H9 (cell line): ENCODE measurements at regions not wholly inside any gene's neighbourhood (a gene's known extent, or its start where the extent isn't known, plus 50 kb on each side); places are given as distances from the start of the nearest gene placed in this dataset.

Source experiments
- DNase-seq: peaks from one replicate; pipeline ENCODE4 v3.0.0-alpha.2; 2017
- H2AFZ ChIP-seq: one replicate; pipeline ENCODE4 v1.6.1; 2013; ENCODE audit warnings: mild to moderate bottlenecking, low read length, control low read depth, moderate library complexity
- H2AK5ac ChIP-seq: 2 replicates; pipeline ENCODE4 v1.6.1; 2013; ENCODE audit warnings: low read length, control low read depth, mixed read lengths; ENCODE audit not compliant: insufficient read length
- H2BK120ac ChIP-seq: one replicate; pipeline ENCODE4 v1.6.1; 2013; ENCODE audit warnings: low read depth, mild to moderate bottlenecking, low read length, control low read depth, inconsistent platforms; ENCODE audit not compliant: poor library complexity, severe bottlenecking
- H2BK12ac ChIP-seq: 2 replicates; pipeline ENCODE4 v1.6.1; 2013; ENCODE audit warnings: low read length, control low read depth, mixed read lengths, low read depth; ENCODE audit not compliant: insufficient read length
- H2BK15ac ChIP-seq: 2 replicates; pipeline ENCODE4 v1.6.1; 2013; ENCODE audit warnings: low read depth, low read length, control low read depth
- H2BK20ac ChIP-seq: one replicate; pipeline ENCODE4 v1.6.1; 2013; ENCODE audit warnings: low read depth, mild to moderate bottlenecking, low read length, control low read depth, inconsistent platforms; ENCODE audit not compliant: poor library complexity, severe bottlenecking
- H2BK5ac ChIP-seq: 2 replicates; pipeline ENCODE4 v1.6.1; 2013; ENCODE audit warnings: low read length, control low read depth, mixed read lengths; ENCODE audit not compliant: insufficient read length
- H3K14ac ChIP-seq: 2 replicates; pipeline ENCODE4 v1.6.1; 2013; ENCODE audit warnings: low read length, control low read depth; ENCODE audit not compliant: insufficient read depth
- H3K18ac ChIP-seq: 2 replicates; pipeline ENCODE4 v1.6.1; 2013; ENCODE audit warnings: low read depth, mild to moderate bottlenecking, mixed read lengths, low read length, control low read depth; ENCODE audit not compliant: insufficient read length
- H3K23ac ChIP-seq: 2 replicates; pipeline ENCODE4 v1.6.1; 2013; ENCODE audit warnings: low read length, control low read depth, mixed read lengths, low read depth; ENCODE audit not compliant: insufficient read length
- H3K23me2 ChIP-seq: 2 replicates; pipeline ENCODE4 v1.6.1; 2013; ENCODE audit warnings: low read depth, mild to moderate bottlenecking, mixed read lengths, low read length, control low read depth; ENCODE audit not compliant: insufficient read length, poor library complexity, severe bottlenecking
- H3K27ac ChIP-seq: 2 replicates; pipeline ENCODE4 v1.5.1; 2013; ENCODE audit warnings: low read length, control low read depth, mixed read lengths, low read depth; ENCODE audit not compliant: insufficient read length
- H3K27me3 ChIP-seq: 2 replicates; pipeline ENCODE4 v1.6.1; 2013; ENCODE audit warnings: low read length, control low read depth, inconsistent platforms; ENCODE audit not compliant: insufficient read depth
- H3K4ac ChIP-seq: 2 replicates; pipeline ENCODE4 v1.6.1; 2013; ENCODE audit warnings: low read depth, mild to moderate bottlenecking, control low read depth, inconsistent platforms, low read length, moderate library complexity
- H3K4me1 ChIP-seq: 2 replicates; pipeline ENCODE4 v1.6.1; 2013; ENCODE audit warnings: low read length, control low read depth, inconsistent platforms; ENCODE audit not compliant: insufficient read depth
- H3K4me2 ChIP-seq: 2 replicates; pipeline ENCODE4 v1.6.1; 2013; ENCODE audit warnings: low read length, control low read depth, mixed read lengths; ENCODE audit not compliant: insufficient read length, insufficient read depth
- H3K56ac ChIP-seq: 2 replicates; pipeline ENCODE4 v1.6.1; 2013; ENCODE audit warnings: low read depth, mild to moderate bottlenecking, mixed read lengths, low read length, control low read depth; ENCODE audit not compliant: insufficient read length
- H3K79me1 ChIP-seq: 2 replicates; pipeline ENCODE4 v1.6.1; 2013; ENCODE audit warnings: low read depth, mild to moderate bottlenecking, moderate library complexity, low read length, control low read depth, inconsistent platforms; ENCODE audit not compliant: insufficient read depth, poor library complexity, severe bottlenecking
- H3K79me2 ChIP-seq: 2 replicates; pipeline ENCODE4 v1.6.1; 2013; ENCODE audit warnings: low read length, control low read depth, inconsistent platforms; ENCODE audit not compliant: insufficient read depth
- H3K9ac ChIP-seq: 2 replicates; pipeline ENCODE4 v1.6.1; 2013; ENCODE audit warnings: low read length, control low read depth, mixed read lengths; ENCODE audit not compliant: insufficient read length; ENCODE audit errors: extremely low read depth
- H3K9me3 ChIP-seq: one replicate; pipeline ENCODE4 v1.6.1; 2013; ENCODE audit warnings: low read depth, low read length, inconsistent platforms; ENCODE audit not compliant: control insufficient read depth
- H3T11ph ChIP-seq: one replicate; pipeline ENCODE4 v1.6.1; 2013; ENCODE audit warnings: mild to moderate bottlenecking, low read length, control low read depth, inconsistent platforms
- H4K20me1 ChIP-seq: one replicate; pipeline ENCODE4 v1.6.1; 2013; ENCODE audit not compliant: control insufficient read depth, insufficient read length, insufficient read depth
- H4K5ac ChIP-seq: 2 replicates; pipeline ENCODE4 v1.6.1; 2013; ENCODE audit warnings: low read depth, mild to moderate bottlenecking, mixed read lengths, low read length, control low read depth; ENCODE audit not compliant: insufficient read length
- H4K8ac ChIP-seq: replicated peaks from 2 replicates; pipeline ENCODE4 v1.6.1; 2013; ENCODE audit warnings: low read length, control low read depth, mixed read lengths, low read depth; ENCODE audit not compliant: insufficient read length
- H4K91ac ChIP-seq: 2 replicates; pipeline ENCODE4 v1.6.1; 2013; ENCODE audit warnings: low read depth, mild to moderate bottlenecking, moderate library complexity, mixed read lengths, low read length, control low read depth; ENCODE audit not compliant: insufficient read length
- H3K27ac Mint-ChIP-seq, 3 experiments: 2 replicates in 2 of 3; 3 replicates in 1 of 3; pipeline ENCODE4 v1.8.0; 2020 to 2021; ENCODE audit warnings: mixed read lengths in 3 of 3, mild to moderate bottlenecking in 1 of 3, moderate library complexity in 1 of 3
- H3K27me3 Mint-ChIP-seq: 2 replicates; pipeline ENCODE4 v1.8.0; 2021; ENCODE audit warnings: low read depth, mild to moderate bottlenecking, moderate library complexity, mixed read lengths
- H3K36me3 Mint-ChIP-seq, 3 experiments: 2 replicates in 2 of 3; 3 replicates in 1 of 3; pipeline ENCODE4 v1.8.0; 2020 to 2021; ENCODE audit warnings: low read depth in 3 of 3, mixed read lengths in 3 of 3; ENCODE audit not compliant: insufficient read depth in 1 of 3
- H3K4me1 Mint-ChIP-seq, 2 experiments: 2 replicates each; pipeline ENCODE4 v1.8.0; 2020; ENCODE audit warnings: mixed read lengths in 2 of 2
- H3K4me3 Mint-ChIP-seq, 2 experiments: 2 replicates in 1 of 2; 3 replicates in 1 of 2; pipeline ENCODE4 v1.8.0; 2020 to 2021; ENCODE audit warnings: mild to moderate bottlenecking in 2 of 2, mixed read lengths in 2 of 2, moderate library complexity in 1 of 2
- H3K9me3 Mint-ChIP-seq, 2 experiments: 2 replicates in 1 of 2; 3 replicates in 1 of 2; pipeline ENCODE4 v1.8.0; 2020; ENCODE audit warnings: mild to moderate bottlenecking in 2 of 2, mixed read lengths in 2 of 2, moderate library complexity in 1 of 2
- CTCF ChIP-seq: fragments of 200-600 bp; sonication (generic); conservative IDR thresholded peaks from 3 replicates; pipeline ENCODE4 v1.8.0; 2021; ENCODE audit warnings: antibody characterized with exemption, mild to moderate bottlenecking
- WGBS: extraction: QIAGEN DNeasy Blood & Tissue Kit; methylation state at CpG from one replicate; pipeline ENCODE4 v1.1.7; 2013; ENCODE audit warnings: missing lambda C conversion rate, low lambda C conversion rate, mixed read lengths; ENCODE audit not compliant: insufficient read length; ENCODE audit errors: extremely low coverage; 5-methylcytosine and 5-hydroxymethylcytosine counted together

DNA sequence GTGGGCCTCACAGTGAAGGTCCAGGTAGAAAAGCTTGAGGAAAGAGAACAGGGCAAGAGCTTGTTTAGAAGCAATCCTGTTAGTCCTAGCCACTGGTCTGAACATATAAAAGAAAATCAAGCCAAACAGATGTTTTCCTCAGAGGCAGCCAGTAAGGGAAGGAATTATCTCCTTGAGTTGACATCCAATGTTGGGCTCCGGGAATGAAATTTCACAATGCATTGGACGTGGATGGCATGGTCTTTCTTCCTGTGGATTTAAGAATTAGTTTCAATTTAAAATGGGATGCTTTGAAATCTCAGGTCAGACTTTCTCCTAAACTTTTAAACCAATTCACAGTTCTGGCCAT lies 92.1 kb downstream of the ACKR3 start:
- H3K4me2 ChIP-seq: no peak overlapping the region
- no CpG with 5 or more reads among the region's 2 CpGs for WGBS

More for the DNA sequence above, 92.1 kb downstream of the ACKR3 start:
- H4K8ac ChIP-seq: no peak overlapping the region
- Mint-ChIP-seq H3K36me3 (peaks cover 1 to 12% (median 5%) of the 10 kb centered on the region in 3 experiments; a peak in 3 of 7 replicates), H3K9me3 (peaks cover 8 to 9% of the 10 kb centered on the region in 2 experiments), H3K4me3 (no peak overlapping the region), H3K27ac (peak overlapping the region; percentile 90 to 93 (median 92); a peak in 5 of 7 replicates), H3K4me1 (peaks cover 49 to 51% of the 10 kb centered on the region in 2 experiments), H3K27me3 (no peaks in the 10 kb centered on the region; the same call in none of the 2 replicates)
- no peak overlapping the region for H3K23ac ChIP-seq
- H2BK15ac ChIP-seq: no peak overlapping the region
- no peak overlapping the region for H3K18ac ChIP-seq
- peaks cover 9% of the 10 kb centered on the region; the same call in 1 of the 2 replicates for H3K4me1 ChIP-seq
- H3K9me3 ChIP-seq: no peaks in the 10 kb centered on the region
- DNase-seq: no peak
- peak overlapping the region; percentile 32 for H2AFZ ChIP-seq
- no peak overlapping the region for H3K14ac ChIP-seq
- H3K23me2 ChIP-seq: no peaks in the 10 kb centered on the region
- H4K20me1 ChIP-seq: no peaks in the 10 kb centered on the region
- no peak overlapping the region for H2BK120ac ChIP-seq
- no peak overlapping the region for H2BK12ac ChIP-seq
- no peak overlapping the region for H3K56ac ChIP-seq
- no peak overlapping the region for H3T11ph ChIP-seq
- H2BK5ac ChIP-seq: no peak overlapping the region
- no peaks in the 10 kb centered on the region for H3K79me2 ChIP-seq
- H4K5ac ChIP-seq: no peak overlapping the region
- no peak overlapping the region for H2AK5ac ChIP-seq
- H2BK20ac ChIP-seq: no peak overlapping the region
- no peak for TF ChIP-seq CTCF
- H3K4ac ChIP-seq: no peak overlapping the region
- H3K27ac ChIP-seq: no peak overlapping the region
- no peak overlapping the region for H3K9ac ChIP-seq
- H4K91ac ChIP-seq: no peak overlapping the region
- H3K27me3 ChIP-seq: no peaks in the 10 kb centered on the region
- no peaks in the 10 kb centered on the region for H3K79me1 ChIP-seq
